ENCODE measurements at regions not wholly inside any gene's neighbourhood (a gene's known extent, or its start where the extent isn't known, plus 50 kb on each side); places are given as distances from the start of the nearest gene placed in this dataset.

DNA sequence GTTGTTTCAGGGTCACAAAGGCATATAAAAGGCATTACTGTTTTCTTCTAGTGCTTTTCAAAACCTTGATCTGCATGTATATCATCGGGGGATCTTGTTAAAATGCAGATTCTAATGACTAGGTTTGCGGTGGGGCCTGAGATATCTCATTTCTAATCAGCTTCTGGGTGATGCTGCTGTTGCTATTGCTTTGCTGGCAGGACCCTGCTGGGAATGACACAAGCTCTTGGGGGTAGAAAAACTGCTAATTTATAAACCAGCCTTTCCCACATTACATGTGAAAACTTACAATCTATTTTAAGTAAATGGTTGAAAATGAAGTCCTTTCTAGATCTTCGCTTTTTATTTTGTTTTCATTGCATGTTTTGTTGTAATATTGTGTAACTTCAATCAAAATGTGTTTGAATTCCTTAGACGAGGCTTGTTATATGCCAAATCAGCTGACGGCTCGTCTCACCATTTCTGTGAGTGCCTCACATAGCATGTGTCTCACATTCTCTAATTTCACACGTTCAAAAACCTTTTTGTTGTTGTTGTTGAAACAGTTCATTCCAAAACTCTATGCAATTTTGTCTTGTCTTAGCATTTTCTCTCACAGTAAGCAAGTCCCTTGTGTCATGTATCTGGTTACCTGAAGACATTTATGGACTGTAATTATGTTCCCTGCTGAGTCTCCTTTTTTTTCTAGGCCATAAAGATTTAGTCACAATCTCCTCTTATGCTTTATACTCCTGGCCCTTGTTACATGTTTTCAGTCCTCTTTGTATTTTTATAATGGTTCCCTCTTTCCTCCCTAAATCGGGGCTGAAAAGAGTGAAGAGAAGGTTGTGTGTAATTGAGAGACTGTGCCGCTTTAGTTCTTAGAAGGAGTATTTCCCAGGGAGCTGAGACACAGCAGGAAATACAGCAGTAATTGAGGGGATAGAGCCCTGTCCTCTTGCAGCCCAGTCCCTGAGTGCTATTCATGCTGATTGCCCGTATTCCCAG lies 521.0 kb upstream of the SEMA6A start:
- no peak for DNase-seq (ENCODE audit: low read depth)
- TF ChIP-seq, protein P1, sequence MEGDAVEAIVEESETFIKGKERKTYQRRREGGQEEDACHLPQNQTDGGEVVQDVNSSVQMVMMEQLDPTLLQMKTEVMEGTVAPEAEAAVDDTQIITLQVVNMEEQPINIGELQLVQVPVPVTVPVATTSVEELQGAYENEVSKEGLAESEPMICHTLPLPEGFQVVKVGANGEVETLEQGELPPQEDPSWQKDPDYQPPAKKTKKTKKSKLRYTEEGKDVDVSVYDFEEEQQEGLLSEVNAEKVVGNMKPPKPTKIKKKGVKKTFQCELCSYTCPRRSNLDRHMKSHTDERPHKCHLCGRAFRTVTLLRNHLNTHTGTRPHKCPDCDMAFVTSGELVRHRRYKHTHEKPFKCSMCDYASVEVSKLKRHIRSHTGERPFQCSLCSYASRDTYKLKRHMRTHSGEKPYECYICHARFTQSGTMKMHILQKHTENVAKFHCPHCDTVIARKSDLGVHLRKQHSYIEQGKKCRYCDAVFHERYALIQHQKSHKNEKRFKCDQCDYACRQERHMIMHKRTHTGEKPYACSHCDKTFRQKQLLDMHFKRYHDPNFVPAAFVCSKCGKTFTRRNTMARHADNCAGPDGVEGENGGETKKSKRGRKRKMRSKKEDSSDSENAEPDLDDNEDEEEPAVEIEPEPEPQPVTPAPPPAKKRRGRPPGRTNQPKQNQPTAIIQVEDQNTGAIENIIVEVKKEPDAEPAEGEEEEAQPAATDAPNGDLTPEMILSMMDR (IDR thresholded peaks at IDR 0.05; ENCODE audit: insufficient read depth, low read depth, low read length), result no peak
- H3K4me3 ChIP-seq (ENCODE audit: low read depth, low read length), result no peak overlapping the region

- DNase-seq (ENCODE audit: low read depth), result no peak
- TF ChIP-seq, protein P1 (IDR thresholded peaks at IDR 0.05; ENCODE audit: insufficient read depth, low read depth, low read length), result no peak
Measured at GRCh38 chr5:117094114-117094815, 519.6 kb upstream of the SEMA6A start.

GRCh38 chr5:117093653-117094052 lies 519.0 kb upstream of the SEMA6A start:
- no peak overlapping the region for H3K4me3 ChIP-seq (ENCODE audit: low read depth, low read length)
- no peak for DNase-seq (ENCODE audit: low read depth)
- TF ChIP-seq, protein P1 (IDR thresholded peaks at IDR 0.05; ENCODE audit: insufficient read depth, low read depth, low read length), result no peak

More at GRCh38 chr5:117094114-117094815, 519.6 kb upstream of the SEMA6A start:
- H3K4me3 ChIP-seq (ENCODE audit: low read depth, low read length), result no peak overlapping the region

DNA sequence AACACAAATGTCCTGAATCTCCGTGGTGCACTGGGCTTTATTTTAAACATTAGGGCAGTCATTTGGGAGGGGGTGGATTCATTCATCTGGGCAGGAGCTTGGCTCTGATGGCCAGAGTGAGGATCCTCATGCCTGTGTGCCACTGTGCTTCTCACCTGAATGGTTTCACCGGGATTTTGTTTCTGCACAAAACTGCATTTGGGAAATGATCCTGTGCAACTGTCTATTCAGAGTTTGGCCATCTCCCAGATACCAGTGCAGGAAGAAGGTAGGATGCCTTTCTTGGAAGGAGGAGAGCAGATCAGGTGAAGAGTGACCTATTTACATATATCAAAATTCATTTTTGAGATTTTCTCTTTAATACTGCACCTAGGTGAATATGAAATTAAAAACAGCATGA lies 514.4 kb upstream of the SEMA6A start:
- no peak for DNase-seq (ENCODE audit: low read depth)
- H3K4me3 ChIP-seq (ENCODE audit: low read depth, low read length), result no peak overlapping the region
- TF ChIP-seq, protein P1 (IDR thresholded peaks at IDR 0.05; ENCODE audit: insufficient read depth, low read depth, low read length), result no peak

GRCh38 chr5:117088176-117088575 lies 513.6 kb upstream of the SEMA6A start:
- no peak overlapping the region for H3K4me3 ChIP-seq (ENCODE audit: low read depth, low read length)
- no peak for DNase-seq (ENCODE audit: low read depth)
- TF ChIP-seq, protein P1 (IDR thresholded peaks at IDR 0.05; ENCODE audit: insufficient read depth, low read depth, low read length), result no peak

- TF ChIP-seq, protein P1 (IDR thresholded peaks at IDR 0.05; ENCODE audit: insufficient read depth, low read depth, low read length), result no peak
- no peak for DNase-seq (ENCODE audit: low read depth)
- H3K4me3 ChIP-seq (ENCODE audit: low read depth, low read length), result no peak overlapping the region
Measured at GRCh38 chr5:117084067-117084466, 509.4 kb upstream of the SEMA6A start.
